Smooth muscle cell (in vitro differentiated cells): ENCODE measurements at regions not wholly inside any gene's neighbourhood (a gene's known extent, or its start where the extent isn't known, plus 50 kb on each side); places are given as distances from the start of the nearest gene placed in this dataset.

ENCODE experiments used
- DNase-seq: peaks from one replicate; lab custom pipeline; 2025; ENCODE audit not compliant: unreplicated experiment; lab: John Stamatoyannopoulos, UW
- H2AFZ ChIP-seq: fragments of 200-600 bp; sonication (generic); 2 replicates; pipeline ENCODE4 v1.6.0; 2016; ENCODE audit warnings: antibody characterized with exemption, low read depth, mild to moderate bottlenecking
- H3F3A ChIP-seq: fragments of 200-600 bp; sonication (generic); 2 replicates; pipeline ENCODE4 v1.6.0; 2017; ENCODE audit warnings: antibody characterized with exemption, low read depth
- H3K27ac ChIP-seq: fragments of 200-600 bp; sonication (generic); 2 replicates; pipeline ENCODE4 v1.5.1; 2016; ENCODE audit warnings: low read depth, mild to moderate bottlenecking
- H3K27me3 ChIP-seq: fragments of 200-600 bp; sonication (generic); 2 replicates; pipeline ENCODE4 v1.6.1; 2016; ENCODE audit warnings: low read depth, mild to moderate bottlenecking
- H3K36me3 ChIP-seq: fragments of 200-600 bp; sonication (generic); 2 replicates; pipeline ENCODE4 v1.5.1; 2016; ENCODE audit warnings: low read depth
- H3K4me1 ChIP-seq: fragments of 200-600 bp; sonication (generic); 2 replicates; pipeline ENCODE4 v1.5.1; 2016; ENCODE audit warnings: low read depth
- H3K4me2 ChIP-seq: fragments of 200-600 bp; sonication (generic); 2 replicates; pipeline ENCODE4 v1.6.0; 2016; ENCODE audit warnings: mild to moderate bottlenecking
- H3K4me3 ChIP-seq: fragments of 200-600 bp; sonication (generic); 2 replicates; pipeline ENCODE4 v1.5.1; 2016; ENCODE audit warnings: mild to moderate bottlenecking
- H3K79me2 ChIP-seq: fragments of 200-600 bp; sonication (generic); 2 replicates; pipeline ENCODE4 v1.6.0; 2016; ENCODE audit warnings: low read depth, mild to moderate bottlenecking
- H3K9ac ChIP-seq: fragments of 200-600 bp; sonication (generic); 2 replicates; pipeline ENCODE4 v1.6.0; 2016; ENCODE audit warnings: low read depth
- H3K9me3 ChIP-seq: fragments of 200-600 bp; sonication (generic); replicated peaks from 2 replicates; pipeline ENCODE4 v1.5.1; 2016; ENCODE audit warnings: low read depth
- H4K20me1 ChIP-seq: fragments of 200-600 bp; sonication (generic); 2 replicates; pipeline ENCODE4 v1.6.0; 2016; ENCODE audit warnings: low read depth
- CTCF ChIP-seq: fragments of 200-600 bp; sonication (generic); IDR thresholded peaks from 2 replicates; pipeline ENCODE4 v1.5.1; 2017; ENCODE audit warnings: borderline replicate concordance, mild to moderate bottlenecking, antibody characterized with exemption; ENCODE audit not compliant: insufficient read depth, poor library complexity, severe bottlenecking
- WGBS: methylation state at CpG from one replicate; pipeline ENCODE4 v1.1.7; 2016; ENCODE audit warnings: low lambda C conversion rate; 5-methylcytosine and 5-hydroxymethylcytosine counted together

- DNase-seq, result no peak
- peaks cover 3% of the 10 kb centered on the region for H3K4me1 ChIP-seq
- TF ChIP-seq CTCF, result no peak
- H4K20me1 ChIP-seq, result no peaks in the 10 kb centered on the region
- no peaks in the 10 kb centered on the region for H3F3A ChIP-seq
- 45% methylated on average over 5 of the region's 5 CpGs for WGBS
- no peak overlapping the region for H3K4me2 ChIP-seq
- H3K79me2 ChIP-seq, result no peaks in the 10 kb centered on the region
- no peak overlapping the region for H3K9ac ChIP-seq
- no peak overlapping the region for H3K4me3 ChIP-seq
- H3K27ac ChIP-seq, result no peak overlapping the region
- no peaks in the 10 kb centered on the region for H3K9me3 ChIP-seq
- H3K27me3 ChIP-seq, result no peaks in the 10 kb centered on the region
- no peaks in the 10 kb centered on the region for H3K36me3 ChIP-seq
- H2AFZ ChIP-seq, result no peak overlapping the region
Measured at GRCh38 chr2:105470979-105471378, 72.1 kb upstream of the FHL2 start.

GRCh38 chr2:105469781-105470180 is 70.9 kb upstream of the FHL2 start:
- Histone ChIP-seq H4K20me1 (no peaks in the 10 kb centered on the region), H3K27ac (no peak overlapping the region), H3K9ac (no peak overlapping the region), H3K36me3 (no peaks in the 10 kb centered on the region), H3K4me1 (peaks cover 3% of the 10 kb centered on the region), H3K4me2 (no peak overlapping the region), H2AFZ (no peak overlapping the region), H3K9me3 (no peaks in the 10 kb centered on the region), H3K4me3 (no peak overlapping the region), H3K79me2 (no peaks in the 10 kb centered on the region), H3K27me3 (no peaks in the 10 kb centered on the region), H3F3A (no peaks in the 10 kb centered on the region)
- no peak for TF ChIP-seq CTCF
- DNase-seq, result no peak
- 97% methylated on average over 8 of the region's 8 CpGs for WGBS

GRCh38 chr2:105468582-105469042 is 69.8 kb upstream of the FHL2 start:
- H3K79me2 ChIP-seq, result no peaks in the 10 kb centered on the region
- H3K9ac ChIP-seq, result no peak overlapping the region
- H2AFZ ChIP-seq, result no peak overlapping the region
- H3K4me1 ChIP-seq, result peaks cover 3% of the 10 kb centered on the region
- no peaks in the 10 kb centered on the region for H3K27me3 ChIP-seq
- no peak for DNase-seq
- 84% methylated on average over 8 of the region's 8 CpGs for WGBS
- no peak overlapping the region for H3K4me2 ChIP-seq
- no peaks in the 10 kb centered on the region for H3K36me3 ChIP-seq
- H4K20me1 ChIP-seq, result no peaks in the 10 kb centered on the region
- no peak overlapping the region for H3K4me3 ChIP-seq
- no peaks in the 10 kb centered on the region for H3F3A ChIP-seq
- H3K9me3 ChIP-seq, result no peaks in the 10 kb centered on the region
- TF ChIP-seq CTCF, result no peak
- H3K27ac ChIP-seq, result no peak overlapping the region

GRCh38 chr2:105464325-105464724 is 65.5 kb upstream of the FHL2 start:
- DNase-seq, result no peak
- Histone ChIP-seq H3K79me2 (no peaks in the 10 kb centered on the region), H3K4me2 (no peak overlapping the region), H3F3A (no peaks in the 10 kb centered on the region), H4K20me1 (no peaks in the 10 kb centered on the region), H3K36me3 (no peaks in the 10 kb centered on the region), H2AFZ (no peak overlapping the region), H3K9ac (no peak overlapping the region), H3K27me3 (no peaks in the 10 kb centered on the region), H3K27ac (no peak overlapping the region), H3K4me1 (no peaks in the 10 kb centered on the region), H3K4me3 (no peak overlapping the region), H3K9me3 (no peaks in the 10 kb centered on the region)
- 62% methylated on average over 2 of the region's 2 CpGs for WGBS
- TF ChIP-seq CTCF, result no peak
